HG02642 (cell line): ENCODE measurements at regions not wholly inside any gene's neighbourhood (a gene's known extent, or its start where the extent isn't known, plus 50 kb on each side); places are given as distances from the start of the nearest gene placed in this dataset.
"Not testable (repeated sequence)": the region's sequence is repeated elsewhere in the genome, so short reads cannot be mapped to it uniquely, and the experiment has no call there.

Experiments used
- ATAC-seq: cut with Tn5 transposase; IDR thresholded peaks from one replicate; pipeline ENCODE4 v1.9.1; 2021; ENCODE audit warnings: mild to moderate bottlenecking; ENCODE audit not compliant: unreplicated experiment, poor library complexity

- no peak for ATAC-seq
Measured at GRCh38 chr3:127068871-127069270, 86.0 kb downstream of the PLXNA1 start.

- ATAC-seq, result no peak
Measured at GRCh38 chr3:127069814-127070440, 87.0 kb downstream of the PLXNA1 start.

- no peak for ATAC-seq
Measured at GRCh38 chr3:127070776-127071175, 87.9 kb downstream of the PLXNA1 start.

GRCh38 chr3:127071597-127072001, 88.7 kb downstream of the PLXNA1 start:
- no peak for ATAC-seq

- no peak for ATAC-seq
Measured at GRCh38 chr3:127072221-127072771, 89.4 kb downstream of the PLXNA1 start.

- no peak for ATAC-seq
Measured at GRCh38 chr3:127072971-127073783, 90.3 kb downstream of the PLXNA1 start.

GRCh38 chr3:127073941-127074820, 91.3 kb downstream of the PLXNA1 start:
- no peak for ATAC-seq

- peak; percentile 82 for ATAC-seq
Measured at GRCh38 chr3:127074900-127075360, 92.0 kb downstream of the PLXNA1 start.

- ATAC-seq, result not testable (repeated sequence)
Measured at GRCh38 chr3:127076166-127076992, 93.5 kb downstream of the PLXNA1 start.

- ATAC-seq, result no peak
Measured at GRCh38 chr3:127077068-127077467, 94.2 kb downstream of the PLXNA1 start.

GRCh38 chr3:127077505-127078064, 94.7 kb downstream of the PLXNA1 start:
- no peak for ATAC-seq

GRCh38 chr3:127078626-127079025, 95.7 kb downstream of the PLXNA1 start:
- no peak for ATAC-seq

GRCh38 chr3:127079211-127079610, 96.3 kb downstream of the PLXNA1 start:
- ATAC-seq, result no peak

GRCh38 chr3:127081001-127081720, 98.2 kb downstream of the PLXNA1 start:
- no peak for ATAC-seq

- no peak for ATAC-seq
Measured at GRCh38 chr3:127082066-127082465, 99.2 kb downstream of the PLXNA1 start.

GRCh38 chr3:127083778-127084397, 101.0 kb downstream of the PLXNA1 start:
- ATAC-seq, result no peak

- no peak for ATAC-seq
Measured at GRCh38 chr3:127084401-127084990, 101.6 kb downstream of the PLXNA1 start.

- ATAC-seq, result no peak
Measured at GRCh38 chr3:127085576-127085975, 102.7 kb downstream of the PLXNA1 start.
